GM21367 (cell line): ENCODE measurements at regions not wholly inside any gene's neighbourhood (a gene's known extent, or its start where the extent isn't known, plus 50 kb on each side); places are given as distances from the start of the nearest gene placed in this dataset.

ENCODE experiments used
- ATAC-seq: cut with Tn5 transposase; IDR thresholded peaks from one replicate; pipeline ENCODE4 v1.9.1; 2021; ENCODE audit not compliant: unreplicated experiment

- ATAC-seq, result no peak
These were observed 343.4 kb downstream of the PLPP3 start for GRCh38 chr1:56235909-56236510.

- ATAC-seq, result no peak
These were observed 350.2 kb downstream of the PLPP3 start for GRCh38 chr1:56229186-56229585.

- ATAC-seq, result no peak
These were observed 351.5 kb downstream of the PLPP3 start for GRCh38 chr1:56227886-56228285.

- ATAC-seq, result no peak
These were observed 352.0 kb downstream of the PLPP3 start for GRCh38 chr1:56227401-56227800.

GRCh38 chr1:56225964-56226815, 353.2 kb downstream of the PLPP3 start:
- no peak for ATAC-seq

GRCh38 chr1:56223968-56224367, 355.4 kb downstream of the PLPP3 start:
- no peak for ATAC-seq

GRCh38 chr1:56222914-56223540, 356.3 kb downstream of the PLPP3 start:
- no peak for ATAC-seq

- ATAC-seq, result no peak
These were observed 359.3 kb downstream of the PLPP3 start for GRCh38 chr1:56220021-56220420.

- no peak for ATAC-seq
These were observed 361.3 kb downstream of the PLPP3 start for GRCh38 chr1:56218023-56218422.

- no peak for ATAC-seq
These were observed 363.1 kb downstream of the PLPP3 start for GRCh38 chr1:56216218-56216617.

GRCh38 chr1:56215771-56216170, 363.6 kb downstream of the PLPP3 start:
- no peak for ATAC-seq

- no peak for ATAC-seq
These were observed 364.3 kb downstream of the PLPP3 start for GRCh38 chr1:56215086-56215485.

GRCh38 chr1:56213068-56213467, 366.3 kb downstream of the PLPP3 start:
- no peak for ATAC-seq

GRCh38 chr1:56212143-56212542, 367.2 kb downstream of the PLPP3 start:
- ATAC-seq, result no peak

- no peak for ATAC-seq
These were observed 373.0 kb downstream of the PLPP3 start for GRCh38 chr1:56206391-56206790.

GRCh38 chr1:56204206-56204605, 375.2 kb downstream of the PLPP3 start:
- ATAC-seq, result no peak

GRCh38 chr1:56202796-56203492, 376.4 kb downstream of the PLPP3 start:
- ATAC-seq, result no peak

GRCh38 chr1:56202186-56202585, 377.2 kb downstream of the PLPP3 start:
- no peak for ATAC-seq

- no peak for ATAC-seq
These were observed 378.5 kb downstream of the PLPP3 start for GRCh38 chr1:56200896-56201295.

GRCh38 chr1:56200442-56200841, 378.9 kb downstream of the PLPP3 start:
- no peak for ATAC-seq

GRCh38 chr1:56199956-56200355, 379.4 kb downstream of the PLPP3 start:
- ATAC-seq, result no peak
